NT2/D1 (cell line): ENCODE measurements at regions not wholly inside any gene's neighbourhood (a gene's known extent, or its start where the extent isn't known, plus 50 kb on each side); places are given as distances from the start of the nearest gene placed in this dataset.

Experiments used
- SUZ12 ChIP-seq: IDR thresholded peaks from 2 replicates; pipeline ENCODE4 v1.6.1; 2011; ENCODE audit not compliant: insufficient read length, insufficient read depth; ENCODE audit errors: extremely low read depth
- YY1 ChIP-seq: IDR thresholded peaks from 2 replicates; pipeline ENCODE4 v1.6.1; 2011; ENCODE audit not compliant: insufficient read length, insufficient read depth
- ZNF274 ChIP-seq: IDR thresholded peaks from 2 replicates; pipeline ENCODE4 v1.6.1; 2011; ENCODE audit warnings: mild to moderate bottlenecking, low read depth, low read length

GRCh38 chr9:134560654-134561053 lies 80.9 kb upstream of the COL5A1 start:
- no peak for TF ChIP-seq SUZ12
- no peak for TF ChIP-seq YY1
- TF ChIP-seq ZNF274: no peak
